Keratinocyte (primary cell): ENCODE measurements at regions not wholly inside any gene's neighbourhood (a gene's known extent, or its start where the extent isn't known, plus 50 kb on each side); places are given as distances from the start of the nearest gene placed in this dataset.

Experiments used
- DNase-seq: peaks from one replicate; pipeline ENCODE4 v3.0.0-alpha.2; 2011; ENCODE audit warnings: low read depth, missing footprints, low spot score
- FAIRE-seq: peaks from 2 replicates; lab custom pipeline; 2011; peaks lifted over from hg19 to GRCh38; lab: Jason Lieb, UNC
- H2AFZ ChIP-seq: 2 replicates; pipeline ENCODE4 v1.6.0; 2012; ENCODE audit warnings: low read length, control low read depth, inconsistent platforms; ENCODE audit not compliant: control insufficient read depth
- H3K27ac ChIP-seq: 2 replicates; pipeline ENCODE4 v1.5.1; 2011; ENCODE audit warnings: low read length; ENCODE audit not compliant: control insufficient read depth, insufficient read depth
- H3K27me3 ChIP-seq: 3 replicates; pipeline ENCODE4 v1.6.0; 2011; ENCODE audit warnings: low read length; ENCODE audit not compliant: control insufficient read depth, insufficient read depth; ENCODE audit errors: extremely low read depth
- H3K36me3 ChIP-seq, 2 experiments: 2 replicates in 1 of 2; 3 replicates in 1 of 2; pipeline ENCODE4 v1.5.1; 2011; ENCODE audit warnings: low read length in 2 of 2, mild to moderate bottlenecking in 1 of 2; ENCODE audit not compliant: control insufficient read depth in 2 of 2, insufficient read depth in 2 of 2; ENCODE audit errors: extremely low read depth in 1 of 2
- H3K4me1 ChIP-seq: 3 replicates; pipeline ENCODE4 v1.5.1; 2011; ENCODE audit warnings: low read length; ENCODE audit not compliant: control insufficient read depth, insufficient read depth; ENCODE audit errors: extremely low read depth
- H3K4me2 ChIP-seq: 3 replicates; pipeline ENCODE4 v1.6.0; 2011; ENCODE audit warnings: low read depth, low read length; ENCODE audit not compliant: control insufficient read depth, insufficient read depth; ENCODE audit errors: extremely low read depth
- H3K4me3 ChIP-seq, 3 experiments: fragments of 200-600 bp in 1 of 3; sonication (generic) in 1 of 3; 2 replicates in 2 of 3; 3 replicates in 1 of 3; pipeline ENCODE4 v1.5.1; 2011 to 2016; ENCODE audit warnings: low read length in 3 of 3, mild to moderate bottlenecking in 3 of 3, control low read depth in 2 of 3, inconsistent platforms in 1 of 3, low read depth in 1 of 3, mixed read lengths in 1 of 3, mixed run types in 1 of 3, moderate library complexity in 1 of 3; ENCODE audit not compliant: control insufficient read depth in 2 of 3, insufficient read depth in 2 of 3; ENCODE audit errors: extremely low read depth in 1 of 3
- H3K79me2 ChIP-seq: 2 replicates; pipeline ENCODE4 v1.6.0; 2012; ENCODE audit warnings: low read length; ENCODE audit not compliant: control insufficient read depth, insufficient read depth
- H3K9ac ChIP-seq: 3 replicates; pipeline ENCODE4 v1.6.0; 2011; ENCODE audit warnings: low read length; ENCODE audit not compliant: control insufficient read depth, insufficient read depth; ENCODE audit errors: extremely low read depth
- H3K9me1 ChIP-seq: 3 replicates; pipeline ENCODE4 v1.6.0; 2011; ENCODE audit warnings: low read length; ENCODE audit not compliant: control insufficient read depth, insufficient read depth; ENCODE audit errors: extremely low read depth
- H3K9me3 ChIP-seq: 2 replicates; pipeline ENCODE4 v1.5.1; 2012; ENCODE audit warnings: low read depth, low read length; ENCODE audit not compliant: control insufficient read depth
- H4K20me1 ChIP-seq: 3 replicates; pipeline ENCODE4 v1.6.0; 2011; ENCODE audit warnings: low read length; ENCODE audit not compliant: control insufficient read depth, insufficient read depth; ENCODE audit errors: extremely low read depth
- CTCF ChIP-seq, 3 experiments: IDR thresholded peaks in 1 of 3; conservative IDR thresholded peaks in 1 of 3; optimal IDR thresholded peaks in 1 of 3; 2 replicates in 2 of 3; 3 replicates in 1 of 3; pipeline versions ENCODE3 to v1.5.1; 2011; ENCODE audit warnings: low read length in 3 of 3, mild to moderate bottlenecking in 3 of 3, moderate library complexity in 2 of 3, control low read depth in 1 of 3, inconsistent platforms in 1 of 3; ENCODE audit not compliant: insufficient read depth in 2 of 3; ENCODE audit errors: extremely low read depth in 1 of 3
- EZH2 ChIP-seq: IDR thresholded peaks from one replicate; pipeline ENCODE4 v1.6.1; 2012; ENCODE audit warnings: inconsistent platforms, mild to moderate bottlenecking, low read length, moderate library complexity
- dilution Hi-C: fragments of 300-500 bp; cut with MboI; formaldehyde crosslinking; loops from one replicate; pipeline ENCODE4 v1.7.0; 2020; ENCODE audit warnings: low sequenced_read_pairs; ENCODE audit not compliant: extremely low pct_ligation_motif_present

DNA sequence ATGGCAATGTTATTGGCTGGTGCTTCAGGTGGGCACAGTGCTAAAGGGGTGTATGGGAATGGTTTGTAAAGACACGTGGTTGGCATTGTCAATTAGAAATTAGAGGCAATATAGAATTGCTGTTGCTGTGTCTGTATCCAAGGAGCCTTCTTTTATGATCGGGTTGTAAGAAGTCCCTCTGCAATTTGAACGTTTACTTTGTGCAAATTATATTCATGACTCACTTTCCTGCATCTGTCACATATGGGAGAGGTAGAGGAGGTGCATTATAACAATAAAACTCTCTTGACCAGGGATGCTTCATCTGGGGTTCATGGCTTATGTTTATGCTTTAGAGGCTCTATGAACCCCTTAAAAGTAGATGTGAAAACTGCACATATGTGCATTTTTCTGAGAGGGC, 130.4 kb upstream of the DNAH14 start:
- FAIRE-seq (no peak), DNase-seq (no peak)
- no peak overlapping the region for H2AFZ ChIP-seq
- H3K79me2 ChIP-seq: no peaks in the 10 kb centered on the region
- no peak overlapping the region for H3K9ac ChIP-seq
- H3K36me3 ChIP-seq: no peaks in the 10 kb centered on the region
- TF ChIP-seq EZH2: no peak
- TF ChIP-seq CTCF (optimal IDR thresholded peaks at IDR 0.05 in 1 of 3, IDR thresholded peaks at IDR 0.05 in 1 of 3, conservative IDR thresholded peaks at IDR 0.05 in 1 of 3; ENCODE audit: extremely low read depth in 1 of 3, insufficient read depth in 2 of 3, low read length in 3 of 3): no peak
- no peak overlapping the region for H3K4me3 ChIP-seq
- no peaks in the 10 kb centered on the region for H3K27me3 ChIP-seq
- no peaks in the 10 kb centered on the region for H3K9me1 ChIP-seq
- no peaks in the 10 kb centered on the region for H4K20me1 ChIP-seq
- dilution Hi-C loops: no loop called here
- no peaks in the 10 kb centered on the region for H3K4me1 ChIP-seq
- H3K27ac ChIP-seq: no peak overlapping the region
- H3K4me2 ChIP-seq: no peak overlapping the region
- no peaks in the 10 kb centered on the region for H3K9me3 ChIP-seq

DNA sequence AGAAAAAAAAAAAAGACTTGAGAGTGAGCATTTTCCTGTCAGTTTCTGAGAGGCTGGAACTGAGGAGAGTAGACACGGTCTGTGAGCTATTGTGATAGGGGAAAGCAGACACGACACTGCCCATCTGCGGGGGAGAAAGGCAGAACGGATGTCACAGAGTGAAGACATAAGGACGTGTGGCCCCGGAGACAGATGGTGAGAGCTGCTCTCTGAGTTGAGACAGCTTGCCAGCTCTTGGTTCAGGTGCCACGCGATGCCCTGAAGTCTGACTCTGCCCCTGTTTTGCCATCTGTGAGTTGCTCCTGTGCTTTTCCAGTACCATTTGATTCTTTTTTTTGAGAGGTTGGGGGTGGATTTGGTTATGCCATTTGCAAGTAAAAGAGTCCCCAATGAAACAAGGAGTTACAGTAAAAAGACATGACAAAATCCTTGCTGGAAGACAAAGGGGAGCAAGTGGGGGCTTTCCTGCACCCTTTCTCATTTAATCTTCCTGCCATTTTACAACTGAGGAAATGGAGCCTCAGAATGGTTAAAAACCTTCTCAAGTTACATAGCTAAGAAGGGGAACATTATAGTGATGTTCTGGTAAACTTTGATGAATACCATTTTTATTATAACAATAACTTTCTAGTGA, 128.9 kb upstream of the DNAH14 start:
- H3K9me1 ChIP-seq: no peaks in the 10 kb centered on the region
- no peak overlapping the region for H3K4me2 ChIP-seq
- H3K9ac ChIP-seq: no peak overlapping the region
- no peak overlapping the region for H3K4me3 ChIP-seq
- H2AFZ ChIP-seq: no peak overlapping the region
- H3K79me2 ChIP-seq: no peaks in the 10 kb centered on the region
- H3K4me1 ChIP-seq: no peaks in the 10 kb centered on the region
- FAIRE-seq (no peak), DNase-seq (no peak)
- H3K27ac ChIP-seq: no peak overlapping the region
- no peaks in the 10 kb centered on the region for H3K9me3 ChIP-seq
- no peaks in the 10 kb centered on the region for H3K27me3 ChIP-seq
- H3K36me3 ChIP-seq: no peaks in the 10 kb centered on the region
- no peaks in the 10 kb centered on the region for H4K20me1 ChIP-seq
- dilution Hi-C loops: no loop called here
- TF ChIP-seq CTCF (optimal IDR thresholded peaks at IDR 0.05 in 1 of 3, IDR thresholded peaks at IDR 0.05 in 1 of 3, conservative IDR thresholded peaks at IDR 0.05 in 1 of 3; ENCODE audit: extremely low read depth in 1 of 3, insufficient read depth in 2 of 3, low read length in 3 of 3) (no peak), EZH2 (no peak)
